Endothelial cell (in vitro differentiated cells): ENCODE measurements at regions not wholly inside any gene's neighbourhood (a gene's known extent, or its start where the extent isn't known, plus 50 kb on each side); places are given as distances from the start of the nearest gene placed in this dataset.
"Not testable (repeated sequence)": the region's sequence is repeated elsewhere in the genome, so short reads cannot be mapped to it uniquely, and the experiment has no call there.

Experiments
- DNase-seq: peaks from one replicate; pipeline ENCODE4 v3.0.0; 2021; ENCODE audit warnings: low spot score
- H3K27ac Mint-ChIP-seq: one replicate; pipeline ENCODE4 v1.8.0; 2021; ENCODE audit warnings: mixed read lengths, inconsistent platforms; ENCODE audit not compliant: unreplicated experiment
- H3K27me3 Mint-ChIP-seq: one replicate; pipeline ENCODE4 v1.8.0; 2021; ENCODE audit warnings: mild to moderate bottlenecking, moderate library complexity, mixed read lengths, inconsistent platforms; ENCODE audit not compliant: unreplicated experiment
- H3K36me3 Mint-ChIP-seq: one replicate; pipeline ENCODE4 v1.8.0; 2021; ENCODE audit warnings: mild to moderate bottlenecking, low read depth, mixed read lengths, inconsistent platforms; ENCODE audit not compliant: unreplicated experiment
- H3K4me1 Mint-ChIP-seq: one replicate; pipeline ENCODE4 v1.8.0; 2021; ENCODE audit warnings: mild to moderate bottlenecking, mixed read lengths, inconsistent platforms; ENCODE audit not compliant: unreplicated experiment
- H3K4me3 Mint-ChIP-seq: one replicate; pipeline ENCODE4 v1.8.0; 2021; ENCODE audit warnings: mild to moderate bottlenecking, mixed read lengths, inconsistent platforms; ENCODE audit not compliant: unreplicated experiment
- H3K9me3 Mint-ChIP-seq: one replicate; pipeline ENCODE4 v1.8.0; 2021; ENCODE audit warnings: mixed read lengths, inconsistent platforms; ENCODE audit not compliant: unreplicated experiment
- CTCF ChIP-seq: fragments of 200-600 bp; sonication (generic); IDR thresholded peaks from one replicate; pipeline ENCODE4 v1.5.0; 2021; ENCODE audit warnings: antibody characterized with exemption; ENCODE audit not compliant: unreplicated experiment

GRCh38 chr7:106750773-106751172 is 89.8 kb upstream of the CCDC71L start:
- Mint-ChIP-seq H3K36me3 (no peaks in the 10 kb centered on the region), H3K27ac (no peak overlapping the region), H3K27me3 (no peaks in the 10 kb centered on the region), H3K4me1 (peaks cover 2% of the 10 kb centered on the region), H3K9me3 (no peaks in the 10 kb centered on the region), H3K4me3 (no peak overlapping the region)
- DNase-seq = no peak
- no peak for TF ChIP-seq CTCF

GRCh38 chr7:106752367-106752766 is 91.4 kb upstream of the CCDC71L start:
- Mint-ChIP-seq H3K4me1 (peaks cover 2% of the 10 kb centered on the region), H3K27me3 (no peaks in the 10 kb centered on the region), H3K36me3 (no peaks in the 10 kb centered on the region), H3K4me3 (no peak overlapping the region), H3K27ac (no peak overlapping the region), H3K9me3 (no peaks in the 10 kb centered on the region)
- no peak for DNase-seq
- no peak for TF ChIP-seq CTCF

- H3K4me1 Mint-ChIP-seq, DNase-seq, H3K4me3 Mint-ChIP-seq, H3K9me3 Mint-ChIP-seq, H3K36me3 Mint-ChIP-seq, H3K27ac Mint-ChIP-seq, H3K27me3 Mint-ChIP-seq: not testable (repeated sequence)
Measured at GRCh38 chr7:106755024-106755423, 94.1 kb upstream of the CCDC71L start.

- Mint-ChIP-seq H3K27ac (no peak overlapping the region), H3K4me3 (no peak overlapping the region), H3K27me3 (no peaks in the 10 kb centered on the region), H3K36me3 (no peaks in the 10 kb centered on the region), H3K4me1 (no peaks in the 10 kb centered on the region), H3K9me3 (no peaks in the 10 kb centered on the region)
- TF ChIP-seq CTCF = no peak
- DNase-seq = no peak
Measured at GRCh38 chr7:106755641-106756040, 94.7 kb upstream of the CCDC71L start.

GRCh38 chr7:106756071-106756470 is 95.1 kb upstream of the CCDC71L start:
- no peak for DNase-seq
- Mint-ChIP-seq H3K4me1 (no peaks in the 10 kb centered on the region), H3K27me3 (no peaks in the 10 kb centered on the region), H3K4me3 (no peak overlapping the region), H3K27ac (no peak overlapping the region), H3K36me3 (no peaks in the 10 kb centered on the region), H3K9me3 (no peaks in the 10 kb centered on the region)
- no peak for TF ChIP-seq CTCF

GRCh38 chr7:106756884-106757283 is 95.9 kb upstream of the CCDC71L start:
- Mint-ChIP-seq H3K9me3 (no peaks in the 10 kb centered on the region), H3K27me3 (no peaks in the 10 kb centered on the region), H3K4me1 (no peaks in the 10 kb centered on the region), H3K27ac (no peak overlapping the region), H3K36me3 (no peaks in the 10 kb centered on the region), H3K4me3 (no peak overlapping the region)
- no peak for TF ChIP-seq CTCF
- no peak for DNase-seq
